Panc1 (cell line): ENCODE measurements at regions not wholly inside any gene's neighbourhood (a gene's known extent, or its start where the extent isn't known, plus 50 kb on each side); places are given as distances from the start of the nearest gene placed in this dataset.

Experiments used
- ATAC-seq: fragments of 200-7000 bp; cut with Tn5 transposase; 2 replicates; pipeline ENCODE4 v1.9.1; 2020; ENCODE audit warnings: mild to moderate bottlenecking, moderate library complexity
- BruUV-seq: library from RNA; stranded (reverse); fragments of 400-500 nt; replicated peaks from 2 replicates; lab custom pipeline; 2021; lab: Mats Ljungman, UMichigan
- CTCF ChIA-PET: fragments of 300-600 bp; sonication (Branson Sonifier 250); formaldehyde crosslinking; loops from one replicate; lab custom pipeline; 2022; ENCODE audit warnings: antibody characterized with exemption; lab: Charles Lee
- POLR2A ChIA-PET: fragments of 300-600 bp; sonication (Branson Sonifier 250); formaldehyde crosslinking; loops from one replicate; lab custom pipeline; 2022; ENCODE audit warnings: antibody characterized with exemption; lab: Charles Lee
- DNase-seq: peaks from one replicate; pipeline ENCODE4 v3.0.0-alpha.2; 2010; ENCODE audit warnings: low read depth, low spot score
- H3K27ac ChIP-seq: 2 replicates; pipeline ENCODE4 v1.5.1; 2011; ENCODE audit warnings: mild to moderate bottlenecking, low read length, inconsistent platforms
- H3K27me3 ChIP-seq: fragments of 200-500 bp; sonication (Bioruptor generic); 2 replicates; pipeline ENCODE4 v1.6.0; 2014; ENCODE audit warnings: low read length, inconsistent platforms; ENCODE audit not compliant: control insufficient read depth, insufficient read depth
- H3K36me3 ChIP-seq: fragments of 200-500 bp; sonication (Bioruptor generic); 2 replicates; pipeline ENCODE4 v1.5.1; 2014; ENCODE audit warnings: inconsistent platforms, mild to moderate bottlenecking, low read length, moderate library complexity; ENCODE audit not compliant: control insufficient read depth, insufficient read depth
- H3K4me1 ChIP-seq: 2 replicates; pipeline ENCODE4 v1.5.1; 2011; ENCODE audit warnings: inconsistent platforms, mild to moderate bottlenecking, low read length, moderate library complexity; ENCODE audit not compliant: control insufficient read depth, insufficient read depth
- H3K4me3 ChIP-seq, 2 experiments: 2 replicates each; pipeline ENCODE4 v1.5.1; 2011 to 2012; ENCODE audit warnings: low read depth in 2 of 2, low read length in 2 of 2, mild to moderate bottlenecking in 2 of 2, inconsistent platforms in 1 of 2, moderate library complexity in 1 of 2
- H3K9me3 ChIP-seq: fragments of 200-500 bp; sonication (Bioruptor generic); 2 replicates; pipeline ENCODE4 v1.5.1; 2014; ENCODE audit warnings: low read depth, mild to moderate bottlenecking, inconsistent platforms, low read length, moderate library complexity; ENCODE audit not compliant: control insufficient read depth, insufficient read depth
- CTCF ChIP-seq: fragments of 450-650 bp; IDR thresholded peaks from 2 replicates; pipeline ENCODE4 v1.5.1; 2017; ENCODE audit warnings: mild to moderate bottlenecking
- POLR2AphosphoS5 ChIP-seq: IDR thresholded peaks from 2 replicates; pipeline ENCODE4 v1.6.1; 2012; ENCODE audit warnings: mild to moderate bottlenecking, low read depth, low read length, moderate library complexity
- REST ChIP-seq, 2 experiments: IDR thresholded peaks; 2 replicates each; pipeline ENCODE4 v1.6.1; 2011 to 2012; ENCODE audit warnings: low read depth in 2 of 2, control low read depth in 1 of 2, low read length in 1 of 2, mild to moderate bottlenecking in 1 of 2, moderate library complexity in 1 of 2; ENCODE audit not compliant: insufficient read depth in 1 of 2
- SIN3A ChIP-seq: IDR thresholded peaks from 2 replicates; pipeline ENCODE4 v1.6.1; 2012; ENCODE audit warnings: low read depth, mild to moderate bottlenecking, low read length, moderate library complexity, borderline replicate concordance; ENCODE audit not compliant: insufficient read depth
- TCF7L2 ChIP-seq: IDR thresholded peaks from 2 replicates; pipeline ENCODE4 v1.6.1; 2011; ENCODE audit warnings: mild to moderate bottlenecking, low read depth, low read length, inconsistent platforms
- in situ Hi-C: cut with HindIII; loops from 2 replicates; pipeline ENCODE4 v1.10.0; 2016; ENCODE audit warnings: low sequenced_read_pairs, low pct_unique_long_range_greater_than_20kb
- intact Hi-C: fragments of 100-400 bp; cut with micrococcal nuclease; formaldehyde crosslinking; loops from one replicate; pipeline ENCODE4 v1.10.0; 2022; ENCODE audit not compliant: unreplicated experiment

GRCh38 chr1:221637641-221638041, 104.2 kb downstream of the DUSP10 start:
- no peaks in the 10 kb centered on the region for H3K36me3 ChIP-seq
- H3K4me3 ChIP-seq: no peak overlapping the region
- ATAC-seq: no peak
- ChIA-PET POLR2A (no interaction called here), CTCF (no interaction called here)
- no peaks in the 10 kb centered on the region for H3K9me3 ChIP-seq
- intact Hi-C loops (no loop called here), in situ Hi-C loops (no loop called here)
- H3K27me3 ChIP-seq: no peaks in the 10 kb centered on the region
- no peak overlapping the region for H3K27ac ChIP-seq
- no peak for DNase-seq
- no peak for TF ChIP-seq POLR2AphosphoS5
- no peak for TF ChIP-seq REST (IDR thresholded peaks at IDR 0.05; ENCODE audit: insufficient read depth in 1 of 2, low read depth in 2 of 2, low read length in 1 of 2)
- no peak for TF ChIP-seq SIN3A
- no peak for TF ChIP-seq CTCF
- TF ChIP-seq TCF7L2: no peak
- no TSS peak for BruUV-seq
- no peaks in the 10 kb centered on the region for H3K4me1 ChIP-seq

- Histone ChIP-seq H3K27ac (no peak overlapping the region), H3K9me3 (no peaks in the 10 kb centered on the region), H3K4me3 (no peak overlapping the region), H3K27me3 (no peaks in the 10 kb centered on the region), H3K36me3 (no peaks in the 10 kb centered on the region), H3K4me1 (no peaks in the 10 kb centered on the region)
- ATAC-seq: no peak
- BruUV-seq: no TSS peak
- ChIA-PET POLR2A (no interaction called here), CTCF (no interaction called here)
- intact Hi-C loops: no loop called here
- TF ChIP-seq REST (IDR thresholded peaks at IDR 0.05; ENCODE audit: insufficient read depth in 1 of 2, low read depth in 2 of 2, low read length in 1 of 2): no peak
- TF ChIP-seq POLR2AphosphoS5: no peak
- TF ChIP-seq TCF7L2: no peak
- no peak for TF ChIP-seq CTCF
- no peak for TF ChIP-seq SIN3A
- in situ Hi-C loops: no loop called here
- DNase-seq: no peak
Measured at GRCh38 chr1:221638595-221638994, 103.3 kb downstream of the DUSP10 start.
